Stimulated activated memory B cell treated with anti-CD40 and anti-IgM and Interleukin-4, amounts not matched to agents 10 μg/mL and 1 μg/mL and 100 μg/mL, for 72 hours (primary cell): ENCODE measurements at regions not wholly inside any gene's neighbourhood (a gene's known extent, or its start where the extent isn't known, plus 50 kb on each side); places are given as distances from the start of the nearest gene placed in this dataset.

Experiments
- ATAC-seq: fragments of 150-1000 bp; cut with Tn5 transposase; 2 replicates; pipeline ENCODE4 v1.10.0; 2021
- H3K27ac Mint-ChIP-seq: one replicate; pipeline ENCODE4 v1.8.0; 2022; ENCODE audit warnings: mild to moderate bottlenecking, mixed read lengths
- H3K27me3 Mint-ChIP-seq: one replicate; pipeline ENCODE4 v1.8.0; 2022; ENCODE audit warnings: mixed read lengths
- H3K36me3 Mint-ChIP-seq: one replicate; pipeline ENCODE4 v1.8.0; 2022; ENCODE audit warnings: mixed read lengths
- H3K4me1 Mint-ChIP-seq: one replicate; pipeline ENCODE4 v1.8.0; 2022; ENCODE audit warnings: mixed read lengths
- H3K4me3 Mint-ChIP-seq: one replicate; pipeline ENCODE4 v1.8.0; 2022; ENCODE audit warnings: mild to moderate bottlenecking, moderate library complexity, mixed read lengths
- H3K9me3 Mint-ChIP-seq: one replicate; pipeline ENCODE4 v1.8.0; 2022; ENCODE audit warnings: mixed read lengths

DNA sequence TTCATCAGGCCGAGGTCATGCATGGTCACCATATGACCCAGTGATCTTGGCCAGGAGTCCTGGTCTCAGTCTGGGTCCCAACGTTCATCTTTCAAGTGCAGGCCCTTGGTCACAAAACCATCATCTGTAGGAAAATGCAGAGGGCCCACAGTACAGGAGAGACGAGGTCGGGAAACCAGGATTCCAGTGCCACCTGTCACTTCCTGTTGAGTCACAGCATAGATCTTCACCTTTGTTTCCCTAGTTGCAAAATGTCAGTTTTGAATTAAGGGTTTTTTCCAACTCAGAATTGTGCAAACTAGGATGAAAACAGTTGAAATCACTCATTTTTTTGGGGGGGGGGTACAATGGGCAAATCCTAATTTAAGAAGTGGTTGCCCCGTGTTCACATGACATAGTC, 162.2 kb downstream of the INSIG2 start:
- Mint-ChIP-seq H3K9me3 (no peaks in the 10 kb centered on the region), H3K36me3 (no peaks in the 10 kb centered on the region), H3K4me3 (no peak overlapping the region), H3K4me1 (peaks cover 6% of the 10 kb centered on the region), H3K27ac (no peak overlapping the region), H3K27me3 (peaks cover 28% of the 10 kb centered on the region)
- ATAC-seq, result no peak

DNA sequence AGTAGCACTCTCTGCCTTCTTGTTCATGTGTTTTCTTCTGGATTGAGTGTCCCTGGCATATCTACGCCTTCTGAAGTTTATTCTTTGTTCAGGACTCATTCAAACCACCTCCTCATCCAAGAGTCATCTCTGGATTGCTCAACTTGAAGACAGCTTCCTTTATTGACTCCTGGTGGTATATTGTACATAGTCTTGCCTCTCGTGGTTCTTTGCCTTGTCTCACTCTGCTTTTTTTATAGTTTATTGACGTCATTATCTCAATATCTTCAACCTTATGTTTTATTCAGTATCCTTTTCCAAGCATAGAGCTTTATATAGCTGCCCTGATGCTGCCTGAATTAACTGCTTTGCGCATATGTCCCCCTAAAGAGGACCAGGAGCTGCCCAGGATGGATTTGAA, 161.7 kb downstream of the INSIG2 start:
- ATAC-seq, result no peak

DNA sequence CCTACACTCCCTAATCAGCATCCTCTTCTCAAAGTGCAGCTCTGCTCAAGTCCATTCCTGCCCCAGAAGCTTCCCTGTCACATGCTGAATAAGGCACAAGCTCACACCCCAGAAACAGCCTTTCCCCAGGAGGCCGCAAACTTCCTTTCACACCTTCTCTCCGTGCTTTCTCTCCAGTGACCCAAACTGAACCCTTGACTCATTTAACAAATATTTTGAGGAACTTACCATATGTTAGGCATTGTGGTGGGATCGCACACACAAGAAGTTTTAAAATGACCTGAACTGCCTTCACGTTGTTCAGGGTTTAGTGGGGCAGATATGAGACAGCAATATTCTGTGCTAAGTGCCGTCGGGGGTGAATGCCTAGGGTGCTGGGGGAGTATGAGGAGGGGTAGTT, 161.3 kb downstream of the INSIG2 start:
- Mint-ChIP-seq H3K9me3 (no peaks in the 10 kb centered on the region), H3K4me3 (no peak overlapping the region), H3K27ac (no peak overlapping the region), H3K4me1 (peaks cover 6% of the 10 kb centered on the region), H3K36me3 (no peaks in the 10 kb centered on the region), H3K27me3 (peaks cover 29% of the 10 kb centered on the region)
- ATAC-seq, result peak; percentile 61

More for the DNA sequence above, 161.7 kb downstream of the INSIG2 start:
- Mint-ChIP-seq H3K27me3 (peaks cover 25% of the 10 kb centered on the region), H3K27ac (no peak overlapping the region), H3K4me3 (no peak overlapping the region), H3K4me1 (peaks cover 6% of the 10 kb centered on the region), H3K9me3 (no peaks in the 10 kb centered on the region), H3K36me3 (no peaks in the 10 kb centered on the region)

DNA sequence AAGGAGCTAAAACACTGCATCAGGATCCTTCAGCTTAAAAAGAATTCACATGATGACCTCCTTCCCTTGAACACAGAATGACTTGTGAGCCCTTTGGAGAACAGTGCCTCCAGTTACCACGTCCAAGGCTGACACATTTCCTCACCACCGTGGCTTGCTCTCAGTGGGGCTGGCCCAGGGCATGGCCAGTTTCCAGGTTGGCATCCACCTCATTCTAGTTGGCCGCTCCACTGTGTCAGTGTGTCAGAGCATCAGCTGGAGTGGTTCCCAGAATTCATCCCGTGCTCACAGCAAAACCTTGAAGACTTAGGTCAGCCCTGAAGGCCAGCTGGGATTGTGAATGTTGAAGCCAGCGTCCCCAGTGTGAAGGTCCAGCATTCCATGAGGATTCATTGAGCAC, 158.5 kb downstream of the INSIG2 start:
- Mint-ChIP-seq H3K4me3 (no peak overlapping the region), H3K4me1 (peaks cover 6% of the 10 kb centered on the region), H3K9me3 (no peaks in the 10 kb centered on the region), H3K36me3 (no peaks in the 10 kb centered on the region), H3K27ac (no peak overlapping the region), H3K27me3 (peaks cover 48% of the 10 kb centered on the region)
- no peak for ATAC-seq

DNA sequence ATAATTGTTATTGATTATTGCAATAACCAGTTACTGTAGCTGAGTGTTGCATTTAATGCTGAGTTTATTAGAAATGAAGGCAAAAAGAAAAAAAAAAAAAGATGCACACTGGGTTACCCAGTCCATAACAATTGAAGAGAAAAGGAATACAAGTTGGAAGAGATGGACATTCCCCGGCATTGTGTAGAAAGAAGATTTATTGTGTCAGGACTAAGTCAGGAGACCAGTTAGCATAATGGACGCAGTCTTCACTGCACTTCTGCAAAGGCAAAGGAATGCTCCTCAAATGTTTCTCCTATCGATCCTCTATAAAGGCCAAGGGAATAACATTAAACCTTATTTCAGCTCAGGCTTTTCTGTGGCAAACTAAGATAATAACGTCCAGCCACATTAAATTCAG, 157.8 kb downstream of the INSIG2 start:
- Mint-ChIP-seq H3K27me3 (peaks cover 51% of the 10 kb centered on the region), H3K9me3 (no peaks in the 10 kb centered on the region), H3K4me1 (peaks cover 6% of the 10 kb centered on the region), H3K27ac (no peak overlapping the region), H3K4me3 (no peak overlapping the region), H3K36me3 (no peaks in the 10 kb centered on the region)
- ATAC-seq, result no peak

DNA sequence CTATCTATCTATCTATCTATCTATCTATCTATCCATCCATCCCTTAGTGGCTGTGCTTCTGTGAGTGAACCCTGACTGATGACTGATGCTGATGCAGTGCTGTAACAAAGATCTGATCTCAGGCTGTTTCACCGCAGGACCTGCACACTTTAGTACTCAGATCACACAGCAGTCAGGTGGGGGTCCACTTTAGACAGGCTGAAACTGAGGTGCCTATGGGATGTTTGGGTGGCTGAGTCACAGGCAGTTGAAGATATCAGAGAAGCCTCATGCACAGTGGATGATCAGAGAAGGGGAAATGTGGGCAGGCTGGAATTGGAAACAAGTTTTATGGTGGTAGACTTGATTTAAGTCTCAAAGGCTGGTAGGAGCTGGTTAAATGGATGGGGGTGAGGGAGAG, 156.4 kb downstream of the INSIG2 start:
- Mint-ChIP-seq H3K4me1 (peaks cover 5% of the 10 kb centered on the region), H3K27me3 (peaks cover 43% of the 10 kb centered on the region), H3K36me3 (no peaks in the 10 kb centered on the region), H3K9me3 (peaks cover under 1% of the 10 kb centered on the region), H3K27ac (no peak overlapping the region), H3K4me3 (no peak overlapping the region)
- ATAC-seq, result no peak

DNA sequence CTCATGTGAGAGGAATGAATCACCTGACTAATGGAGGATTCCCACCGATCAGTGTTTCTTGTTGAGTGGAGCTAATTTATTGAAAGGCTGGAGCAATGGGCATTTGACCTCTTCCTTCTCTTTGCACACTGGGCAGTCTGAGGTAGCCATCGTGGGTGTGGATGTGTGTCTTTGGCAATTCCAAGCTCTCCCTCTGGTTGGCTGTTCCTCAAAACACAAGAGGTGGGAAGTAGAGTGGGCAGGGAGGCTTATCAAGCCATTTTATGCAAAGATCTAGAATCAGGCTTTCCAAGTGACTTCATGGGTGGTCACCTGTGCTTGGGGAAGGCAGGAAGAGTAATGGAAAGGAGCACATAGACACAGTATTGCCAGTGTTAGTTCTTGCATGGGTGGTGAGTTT, 154.8 kb downstream of the INSIG2 start:
- Mint-ChIP-seq H3K4me1 (no peaks in the 10 kb centered on the region), H3K36me3 (no peaks in the 10 kb centered on the region), H3K27ac (no peak overlapping the region), H3K9me3 (peaks cover 6% of the 10 kb centered on the region), H3K4me3 (no peak overlapping the region), H3K27me3 (peaks cover 37% of the 10 kb centered on the region)
- ATAC-seq, result no peak

DNA sequence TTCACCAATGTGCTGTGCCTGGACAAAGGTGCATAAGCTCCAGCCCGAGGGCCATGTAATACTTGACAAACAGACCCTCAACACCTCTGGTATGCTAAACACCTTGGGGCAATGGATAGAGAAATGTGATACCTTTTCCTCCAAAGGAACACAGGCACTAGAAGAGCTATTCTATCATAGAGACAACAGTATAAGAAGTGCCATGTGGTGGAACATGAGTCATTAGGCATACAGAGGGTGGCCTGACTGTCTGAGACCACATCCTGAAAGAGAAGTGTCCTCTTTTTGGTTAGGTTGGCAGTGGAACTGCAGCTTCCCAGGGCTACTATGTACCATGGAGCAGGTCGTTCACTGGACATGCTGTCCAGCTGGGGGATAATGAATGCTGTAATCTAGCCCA, 153.9 kb downstream of the INSIG2 start:
- no peak for ATAC-seq
- peaks cover 6% of the 10 kb centered on the region for H3K9me3 Mint-ChIP-seq
- H3K36me3 Mint-ChIP-seq, result no peaks in the 10 kb centered on the region
- no peak overlapping the region for H3K4me3 Mint-ChIP-seq
- no peak overlapping the region for H3K27ac Mint-ChIP-seq
- H3K4me1 Mint-ChIP-seq, result no peaks in the 10 kb centered on the region
- H3K27me3 Mint-ChIP-seq, result peaks cover 45% of the 10 kb centered on the region

DNA sequence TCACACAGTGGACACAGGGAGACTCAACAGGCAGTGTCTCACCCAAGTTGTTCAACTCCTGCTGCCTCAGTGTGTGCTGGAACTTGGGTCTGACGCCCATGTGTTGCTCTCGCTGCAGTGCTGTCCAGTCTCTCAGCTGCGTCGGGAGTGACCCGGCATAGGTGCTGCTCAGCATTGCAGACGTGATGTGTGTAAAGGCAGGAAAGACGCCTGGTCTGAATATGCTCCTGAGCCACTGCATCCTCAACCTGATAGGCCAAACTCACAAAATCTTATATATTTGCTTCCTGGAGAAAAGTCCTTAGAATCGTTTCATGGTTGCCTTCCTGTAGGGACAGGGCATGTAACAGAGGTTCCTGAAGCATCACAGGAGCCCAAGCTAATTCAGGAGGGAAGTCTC, 152.9 kb downstream of the INSIG2 start:
- no peaks in the 10 kb centered on the region for H3K4me1 Mint-ChIP-seq
- H3K4me3 Mint-ChIP-seq, result no peak overlapping the region
- no peaks in the 10 kb centered on the region for H3K36me3 Mint-ChIP-seq
- H3K9me3 Mint-ChIP-seq, result peaks cover 6% of the 10 kb centered on the region
- ATAC-seq, result no peak
- H3K27me3 Mint-ChIP-seq, result peaks cover 49% of the 10 kb centered on the region
- no peak overlapping the region for H3K27ac Mint-ChIP-seq

DNA sequence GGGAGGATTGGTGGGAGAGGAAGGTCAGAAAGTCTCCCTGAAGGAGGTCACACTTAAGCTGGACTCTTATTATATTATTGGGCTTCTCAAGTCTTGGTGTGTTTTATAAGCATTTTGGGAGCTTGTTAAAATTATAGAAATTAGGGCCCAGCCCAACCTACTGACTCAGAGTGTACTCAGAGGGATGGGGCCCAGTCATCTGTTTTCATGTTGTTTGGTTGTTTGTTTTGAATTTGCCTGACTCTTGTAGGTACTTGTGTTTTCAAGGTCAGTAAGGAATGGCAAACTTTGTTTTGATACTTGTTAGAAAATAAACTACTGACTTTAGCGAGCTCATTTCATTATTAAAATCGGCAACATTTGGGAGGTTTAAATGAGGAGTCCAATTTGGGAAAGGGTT, 152.0 kb downstream of the INSIG2 start:
- no peak for ATAC-seq

DNA sequence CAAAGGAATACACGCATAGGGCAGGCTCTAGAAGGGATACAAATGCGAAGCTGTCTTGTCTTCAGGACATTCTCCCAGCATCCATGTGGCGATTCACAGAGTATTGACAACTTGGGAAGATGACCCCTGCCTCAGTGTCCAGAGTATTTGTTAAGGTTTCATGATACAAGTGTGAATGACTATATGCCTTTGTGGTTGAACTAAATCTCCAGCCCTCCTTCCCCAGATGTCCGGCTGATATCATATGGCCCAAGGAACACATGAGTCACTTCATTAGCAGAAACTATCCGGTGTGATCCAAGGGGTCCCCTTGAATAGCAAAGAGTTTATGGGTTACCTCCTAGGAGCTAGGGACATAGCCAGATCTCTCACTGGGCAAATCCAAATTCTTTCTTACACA, 151.0 kb downstream of the INSIG2 start:
- peaks cover 6% of the 10 kb centered on the region for H3K9me3 Mint-ChIP-seq
- no peaks in the 10 kb centered on the region for H3K4me1 Mint-ChIP-seq
- H3K4me3 Mint-ChIP-seq, result no peak overlapping the region
- H3K27me3 Mint-ChIP-seq, result peaks cover 34% of the 10 kb centered on the region
- ATAC-seq, result no peak
- no peaks in the 10 kb centered on the region for H3K36me3 Mint-ChIP-seq
- no peak overlapping the region for H3K27ac Mint-ChIP-seq

More for the DNA sequence above, 152.0 kb downstream of the INSIG2 start:
- Mint-ChIP-seq H3K4me1 (no peaks in the 10 kb centered on the region), H3K27ac (no peak overlapping the region), H3K9me3 (peaks cover 6% of the 10 kb centered on the region), H3K4me3 (no peak overlapping the region), H3K36me3 (no peaks in the 10 kb centered on the region), H3K27me3 (peaks cover 43% of the 10 kb centered on the region)

DNA sequence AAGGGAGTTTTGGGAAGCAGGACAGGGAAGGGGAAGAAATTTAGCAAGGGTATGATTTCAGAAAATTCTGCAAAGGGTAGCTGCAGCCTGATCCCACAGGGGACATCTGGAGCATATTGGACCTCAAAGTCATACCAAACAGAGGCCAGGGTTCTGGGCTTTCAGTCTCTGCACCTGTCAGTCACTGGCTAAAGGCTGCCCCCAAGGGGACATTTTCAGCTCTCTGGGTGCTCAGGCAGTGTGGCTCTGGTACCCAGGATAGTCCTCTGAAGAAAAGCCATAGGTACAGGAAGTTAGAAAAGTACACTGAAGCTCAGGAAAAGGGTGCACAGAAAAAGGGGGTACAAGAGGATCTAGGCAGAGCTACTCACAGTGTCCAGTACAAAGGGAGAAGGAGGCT, 149.2 kb downstream of the INSIG2 start:
- Mint-ChIP-seq H3K9me3 (peaks cover 6% of the 10 kb centered on the region), H3K27ac (no peak overlapping the region), H3K4me1 (no peaks in the 10 kb centered on the region), H3K36me3 (no peaks in the 10 kb centered on the region), H3K27me3 (peaks cover 24% of the 10 kb centered on the region), H3K4me3 (no peak overlapping the region)
- ATAC-seq, result no peak

DNA sequence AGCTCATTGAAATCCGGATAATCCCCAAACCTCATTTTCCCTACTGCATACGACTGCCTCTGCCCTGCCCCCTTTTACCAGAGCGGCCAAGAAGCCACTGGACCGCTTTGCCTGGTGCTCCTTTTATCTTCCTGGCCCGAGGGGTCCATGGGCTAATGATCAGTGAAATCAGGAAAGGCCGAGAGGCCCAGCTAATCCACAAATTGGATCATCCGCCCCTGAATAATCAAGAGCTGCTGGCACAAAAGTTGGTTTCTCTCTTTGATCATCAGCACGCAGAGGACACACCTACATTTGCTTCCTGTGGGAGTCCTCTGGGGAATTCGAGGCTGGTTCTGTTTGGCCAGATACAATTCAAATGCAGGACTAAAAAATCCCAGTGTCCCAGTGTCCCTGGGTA, 144.5 kb downstream of the INSIG2 start:
- Mint-ChIP-seq H3K9me3 (no peaks in the 10 kb centered on the region), H3K4me1 (no peaks in the 10 kb centered on the region), H3K36me3 (no peaks in the 10 kb centered on the region), H3K27ac (no peak overlapping the region), H3K27me3 (peaks cover 10% of the 10 kb centered on the region), H3K4me3 (no peak overlapping the region)
- ATAC-seq, result no peak

DNA sequence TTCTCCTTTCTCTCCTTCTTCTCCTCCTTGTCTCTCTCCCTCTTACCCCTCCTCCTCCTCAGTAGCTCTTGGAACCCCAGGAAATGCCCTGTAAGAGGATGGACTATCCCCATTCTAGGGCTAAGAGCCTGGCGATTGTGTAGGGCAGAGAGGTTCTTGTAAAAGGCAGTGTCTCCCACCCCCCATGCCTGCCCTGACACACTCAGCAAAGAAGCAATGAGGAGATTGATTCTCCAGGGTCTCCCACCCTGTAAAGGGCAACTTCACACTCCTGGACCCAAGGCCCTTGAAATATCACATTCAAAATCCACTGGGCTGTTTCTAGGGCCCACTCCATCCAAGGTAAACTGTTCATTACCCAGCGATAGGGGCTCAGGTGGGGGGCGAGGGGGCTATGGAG, 144.1 kb downstream of the INSIG2 start:
- Mint-ChIP-seq H3K4me1 (no peaks in the 10 kb centered on the region), H3K36me3 (no peaks in the 10 kb centered on the region), H3K27me3 (peaks cover 6% of the 10 kb centered on the region), H3K27ac (no peak overlapping the region), H3K9me3 (no peaks in the 10 kb centered on the region), H3K4me3 (no peak overlapping the region)
- no peak for ATAC-seq

DNA sequence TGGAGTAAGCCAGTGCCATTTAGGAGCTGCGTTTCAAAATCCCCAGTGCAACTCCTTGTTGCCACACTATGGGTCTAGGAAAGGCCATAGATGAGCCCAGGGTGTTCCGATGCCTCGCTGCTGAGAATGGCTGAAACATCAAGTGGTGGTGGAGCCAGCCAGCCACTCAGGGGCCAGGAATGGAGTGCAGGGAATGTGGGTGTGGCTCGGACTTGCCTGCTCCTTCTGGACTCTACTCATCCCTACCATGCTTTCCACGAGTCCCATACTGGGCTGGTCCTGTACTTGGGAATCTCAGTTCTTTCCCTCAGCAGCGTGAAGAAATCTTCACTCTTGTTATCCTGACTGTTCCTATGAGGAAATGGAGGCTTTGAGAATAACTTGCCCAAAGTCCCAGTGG, 143.5 kb downstream of the INSIG2 start:
- no peaks in the 10 kb centered on the region for H3K9me3 Mint-ChIP-seq
- H3K4me3 Mint-ChIP-seq, result no peak overlapping the region
- no peaks in the 10 kb centered on the region for H3K36me3 Mint-ChIP-seq
- H3K27ac Mint-ChIP-seq, result no peak overlapping the region
- peaks cover 5% of the 10 kb centered on the region for H3K27me3 Mint-ChIP-seq
- no peaks in the 10 kb centered on the region for H3K4me1 Mint-ChIP-seq
- no peak for ATAC-seq

DNA sequence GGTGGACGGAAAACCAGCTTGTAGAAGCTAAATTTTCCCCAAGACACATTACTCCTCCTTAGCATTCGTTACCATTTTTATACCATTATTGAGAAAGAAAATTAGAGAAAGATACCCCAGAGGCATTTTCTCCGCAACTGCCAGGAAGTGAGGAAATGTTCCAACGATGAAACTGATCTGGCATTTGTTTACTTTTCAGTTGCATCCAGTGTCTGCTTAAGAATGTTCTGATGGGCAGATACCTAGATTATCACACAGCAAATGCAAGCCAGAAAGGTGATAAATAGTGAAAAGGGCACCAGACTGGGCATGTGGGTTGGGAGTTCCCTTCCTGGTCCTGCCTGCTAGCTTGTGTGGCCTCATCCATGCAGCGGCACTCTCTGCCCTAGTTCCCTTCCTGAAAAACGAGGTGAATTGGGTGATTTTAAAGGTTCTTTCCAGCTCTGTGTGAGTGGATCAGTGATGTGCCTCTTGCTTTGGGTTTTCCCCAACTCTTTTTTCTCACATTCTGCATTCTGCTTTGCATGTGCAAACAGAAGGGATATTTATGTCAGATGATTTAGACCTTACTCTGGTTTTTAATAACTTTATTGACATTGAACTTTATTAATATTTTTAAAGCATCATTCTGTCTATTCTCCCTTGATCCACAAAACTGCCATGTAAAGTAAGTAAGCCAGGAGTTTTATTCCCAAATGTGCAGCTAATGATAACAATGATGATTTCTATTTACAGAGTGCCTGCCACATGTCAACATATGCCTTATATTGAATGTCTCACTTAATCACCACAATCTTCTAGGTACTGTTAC, 139.6 kb downstream of the INSIG2 start:
- ATAC-seq, result no peak
- Mint-ChIP-seq H3K27ac (no peak overlapping the region), H3K4me3 (no peak overlapping the region), H3K36me3 (no peaks in the 10 kb centered on the region), H3K4me1 (peaks cover 22% of the 10 kb centered on the region), H3K27me3 (peaks cover 41% of the 10 kb centered on the region), H3K9me3 (no peaks in the 10 kb centered on the region)
